ENCODE measurements at regions not wholly inside any gene's neighbourhood (a gene's known extent, or its start where the extent isn't known, plus 50 kb on each side); places are given as distances from the start of the nearest gene placed in this dataset.

GRCh38 chr6:134117409-134117808 is 65.0 kb upstream of the SLC2A12 start:
- Histone ChIP-seq H3K27me3 (ENCODE audit: control insufficient read depth, insufficient read depth) (no peaks in the 10 kb centered on the region), H3K4me3 (ENCODE audit: low read length) (no peak overlapping the region), H3K27ac (ENCODE audit: low read length) (no peak overlapping the region), H3K4me1 (ENCODE audit: control insufficient read depth, insufficient read depth, low read length) (no peaks in the 10 kb centered on the region), H3K9me3 (ENCODE audit: control insufficient read depth, low read length) (no peaks in the 10 kb centered on the region)
- intact Hi-C loops (cut with DNase I): no loop called here
- DNase-seq (no peak), ATAC-seq (no peak)
- 53% methylated on average over 6 of the region's 6 CpGs for WGBS

GRCh38 chr6:134115715-134116074 is 63.3 kb upstream of the SLC2A12 start:
- intact Hi-C loops (cut with DNase I): no loop called here
- ATAC-seq (peak; percentile 30 to 52), DNase-seq (no peak)
- Histone ChIP-seq H3K27me3 (ENCODE audit: control insufficient read depth, insufficient read depth) (no peaks in the 10 kb centered on the region), H3K4me3 (ENCODE audit: low read length) (no peak overlapping the region), H3K4me1 (ENCODE audit: control insufficient read depth, insufficient read depth, low read length) (no peaks in the 10 kb centered on the region), H3K27ac (ENCODE audit: low read length) (no peak overlapping the region), H3K9me3 (ENCODE audit: control insufficient read depth, low read length) (no peaks in the 10 kb centered on the region)
- WGBS: 53% methylated on average over 7 of the region's 7 CpGs

- H3K4me3 ChIP-seq (ENCODE audit: low read length): no peak overlapping the region
- 50% methylated on average over 47 of the region's 47 CpGs for WGBS
- H3K27ac ChIP-seq (ENCODE audit: low read length): no peak overlapping the region
- no peaks in the 10 kb centered on the region for H3K4me1 ChIP-seq (ENCODE audit: control insufficient read depth, insufficient read depth, low read length)
- no peaks in the 10 kb centered on the region for H3K9me3 ChIP-seq (ENCODE audit: control insufficient read depth, low read length)
- ATAC-seq: peak; percentile 16 to 32
- no peak for DNase-seq
- H3K27me3 ChIP-seq (ENCODE audit: control insufficient read depth, insufficient read depth): no peaks in the 10 kb centered on the region
- intact Hi-C loops (cut with DNase I): no loop called here
Measured at GRCh38 chr6:134114918-134115714, 62.7 kb upstream of the SLC2A12 start.

GRCh38 chr6:134114489-134114888 is 62.1 kb upstream of the SLC2A12 start:
- intact Hi-C loops (cut with DNase I): no loop called here
- H3K4me3 ChIP-seq (ENCODE audit: low read length): no peak overlapping the region
- ATAC-seq: peak in 1 of 2 donors; percentile 17

GRCh38 chr6:134111726-134112125 is 59.3 kb upstream of the SLC2A12 start:
- WGBS: 90% methylated on average over 5 of the region's 5 CpGs
- no peaks in the 10 kb centered on the region for H3K27me3 ChIP-seq (ENCODE audit: control insufficient read depth, insufficient read depth)
- intact Hi-C loops (cut with DNase I): no loop called here
- H3K4me1 ChIP-seq (ENCODE audit: control insufficient read depth, insufficient read depth, low read length): no peaks in the 10 kb centered on the region
- no peak overlapping the region for H3K27ac ChIP-seq (ENCODE audit: low read length)
- DNase-seq: no peak
- ATAC-seq: no peak
- no peaks in the 10 kb centered on the region for H3K9me3 ChIP-seq (ENCODE audit: control insufficient read depth, low read length)
- H3K4me3 ChIP-seq (ENCODE audit: low read length): no peak overlapping the region

More at GRCh38 chr6:134114489-134114888, 62.1 kb upstream of the SLC2A12 start:
- Histone ChIP-seq H3K27me3 (ENCODE audit: control insufficient read depth, insufficient read depth) (no peaks in the 10 kb centered on the region), H3K4me1 (ENCODE audit: control insufficient read depth, insufficient read depth, low read length) (no peaks in the 10 kb centered on the region), H3K27ac (ENCODE audit: low read length) (no peak overlapping the region), H3K9me3 (ENCODE audit: control insufficient read depth, low read length) (no peaks in the 10 kb centered on the region)
- no peak for DNase-seq
- 83% methylated on average over 3 of the region's 3 CpGs for WGBS

- no peak for ATAC-seq
- intact Hi-C loops (cut with DNase I): no loop called here
Measured at GRCh38 chr6:134111062-134111677, 58.7 kb upstream of the SLC2A12 start.

GRCh38 chr6:134106702-134107101 is 54.3 kb upstream of the SLC2A12 start:
- Histone ChIP-seq H3K4me1 (ENCODE audit: control insufficient read depth, insufficient read depth, low read length) (no peaks in the 10 kb centered on the region), H3K27me3 (ENCODE audit: control insufficient read depth, insufficient read depth) (no peaks in the 10 kb centered on the region), H3K4me3 (ENCODE audit: low read length) (no peak overlapping the region), H3K27ac (ENCODE audit: low read length) (no peak overlapping the region), H3K9me3 (ENCODE audit: control insufficient read depth, low read length) (no peaks in the 10 kb centered on the region)
- 53% methylated on average over 2 of the region's 2 CpGs for WGBS
- ATAC-seq (no peak), DNase-seq (no peak)
- intact Hi-C loops (cut with DNase I): no loop called here

More at GRCh38 chr6:134111062-134111677, 58.7 kb upstream of the SLC2A12 start:
- H3K27ac ChIP-seq (ENCODE audit: low read length): no peak overlapping the region
- WGBS: 68% methylated on average over 4 of the region's 4 CpGs
- no peaks in the 10 kb centered on the region for H3K9me3 ChIP-seq (ENCODE audit: control insufficient read depth, low read length)
- H3K27me3 ChIP-seq (ENCODE audit: control insufficient read depth, insufficient read depth): no peaks in the 10 kb centered on the region
- H3K4me3 ChIP-seq (ENCODE audit: low read length): no peak overlapping the region
- H3K4me1 ChIP-seq (ENCODE audit: control insufficient read depth, insufficient read depth, low read length): no peaks in the 10 kb centered on the region
- no peak for DNase-seq

GRCh38 chr6:134105940-134106339 is 53.5 kb upstream of the SLC2A12 start:
- Histone ChIP-seq H3K9me3 (ENCODE audit: control insufficient read depth, low read length) (no peaks in the 10 kb centered on the region), H3K4me1 (ENCODE audit: control insufficient read depth, insufficient read depth, low read length) (no peaks in the 10 kb centered on the region), H3K27me3 (ENCODE audit: control insufficient read depth, insufficient read depth) (no peaks in the 10 kb centered on the region), H3K27ac (ENCODE audit: low read length) (no peak overlapping the region), H3K4me3 (ENCODE audit: low read length) (no peak overlapping the region)
- no peak for ATAC-seq
- DNase-seq: no peak
- 84% methylated on average over 1 of the region's 1 CpG for WGBS
- intact Hi-C loops (cut with DNase I): no loop called here

- intact Hi-C loops (cut with DNase I): no loop called here
- H3K4me1 ChIP-seq (ENCODE audit: control insufficient read depth, insufficient read depth, low read length): no peaks in the 10 kb centered on the region
- H3K4me3 ChIP-seq (ENCODE audit: low read length): no peak overlapping the region
- H3K27ac ChIP-seq (ENCODE audit: low read length): no peak overlapping the region
- DNase-seq (no peak), ATAC-seq (peak in 1 of 2 donors; percentile 57)
- WGBS: 60% methylated on average over 4 of the region's 4 CpGs
- H3K27me3 ChIP-seq (ENCODE audit: control insufficient read depth, insufficient read depth): no peaks in the 10 kb centered on the region
- no peaks in the 10 kb centered on the region for H3K9me3 ChIP-seq (ENCODE audit: control insufficient read depth, low read length)
Measured at GRCh38 chr6:134103006-134103405, 50.6 kb upstream of the SLC2A12 start.
